Peyer's patch (tissue), 4 donors: ENCODE measurements at regions not wholly inside any gene's neighbourhood (a gene's known extent, or its start where the extent isn't known, plus 50 kb on each side); places are given as distances from the start of the nearest gene placed in this dataset.

Source experiments
- DNase-seq, 3 donors: peaks; one replicate each; pipeline ENCODE4 v3.0.0-alpha.2; 2017 to 2019
- H3K27ac ChIP-seq, 4 donors: fragments of 200-600 bp; sonication (generic); one replicate each; pipeline ENCODE4 v1.5.1; 2016 to 2019
- H3K27me3 ChIP-seq, 2 donors: fragments of 200-600 bp; sonication (generic); one replicate each; pipeline ENCODE4 v1.5.1; 2019
- H3K36me3 ChIP-seq, 3 donors: fragments of 200-600 bp; sonication (generic); one replicate each; pipeline ENCODE4 v1.5.1; 2016 to 2019
- H3K4me1 ChIP-seq, 4 donors: fragments of 200-600 bp; sonication (generic); one replicate each; pipeline ENCODE4 v1.5.1; 2016 to 2019
- H3K4me3 ChIP-seq, 4 donors: fragments of 200-600 bp; sonication (generic); 1 replicate in 3 of 4; 2 replicates in 1 of 4; pipeline ENCODE4 v1.5.1; 2016 to 2019; ENCODE audit warnings: mild to moderate bottlenecking in 1 of 4
- H3K9me3 ChIP-seq, 4 donors: fragments of 200-600 bp; sonication (generic); one replicate each; pipeline ENCODE4 v1.5.1; 2016 to 2019; ENCODE audit warnings: mild to moderate bottlenecking in 1 of 4
- POLR2A ChIP-seq, 2 donors: fragments of 450-650 bp; IDR thresholded peaks; one replicate each; pipeline ENCODE4 v1.5.1; 2017; ENCODE audit warnings: antibody characterized with exemption in 2 of 2, mild to moderate bottlenecking in 2 of 2, moderate library complexity in 2 of 2
- TF ChIP-seq, protein P1 (sequence below), 6 experiments: fragments of 450-650 bp in 4 of 6; fragments of 200-600 bp in 2 of 6; sonication (generic) in 1 of 6; IDR thresholded peaks; one replicate each; pipeline ENCODE4 v1.5.1; 2017 to 2019; ENCODE audit warnings: antibody characterized with exemption in 6 of 6, mild to moderate bottlenecking in 3 of 6, moderate library complexity in 1 of 6

DNA sequence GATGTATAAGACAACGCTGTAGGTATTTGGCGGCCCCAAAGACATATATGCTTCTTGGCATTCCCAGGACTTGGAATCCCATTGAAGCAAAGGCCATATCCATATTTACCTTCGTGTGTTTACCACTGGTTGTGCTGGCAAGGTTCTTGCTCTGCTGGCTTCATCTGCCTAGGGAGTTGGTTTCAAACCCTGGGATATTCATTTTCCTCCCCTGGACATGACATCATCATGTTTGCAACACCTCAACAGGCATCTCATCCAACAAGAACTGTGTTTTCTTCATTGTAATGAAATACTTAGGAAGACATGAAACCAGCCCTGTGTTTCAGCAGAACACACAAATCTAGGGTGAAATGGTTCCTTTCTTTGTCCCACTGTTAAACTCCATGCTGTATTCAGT is 77.9 kb upstream of the PHLPP1 start:
- Histone ChIP-seq H3K4me3 (no peak overlapping the region), H3K9me3 (no peaks in the 10 kb centered on the region), H3K27ac (no peak overlapping the region), H3K27me3 (no peaks in the 10 kb centered on the region), H3K4me1 (no peaks in the 10 kb centered on the region), H3K36me3 (no peaks in the 10 kb centered on the region)
- TF ChIP-seq, protein P1, sequence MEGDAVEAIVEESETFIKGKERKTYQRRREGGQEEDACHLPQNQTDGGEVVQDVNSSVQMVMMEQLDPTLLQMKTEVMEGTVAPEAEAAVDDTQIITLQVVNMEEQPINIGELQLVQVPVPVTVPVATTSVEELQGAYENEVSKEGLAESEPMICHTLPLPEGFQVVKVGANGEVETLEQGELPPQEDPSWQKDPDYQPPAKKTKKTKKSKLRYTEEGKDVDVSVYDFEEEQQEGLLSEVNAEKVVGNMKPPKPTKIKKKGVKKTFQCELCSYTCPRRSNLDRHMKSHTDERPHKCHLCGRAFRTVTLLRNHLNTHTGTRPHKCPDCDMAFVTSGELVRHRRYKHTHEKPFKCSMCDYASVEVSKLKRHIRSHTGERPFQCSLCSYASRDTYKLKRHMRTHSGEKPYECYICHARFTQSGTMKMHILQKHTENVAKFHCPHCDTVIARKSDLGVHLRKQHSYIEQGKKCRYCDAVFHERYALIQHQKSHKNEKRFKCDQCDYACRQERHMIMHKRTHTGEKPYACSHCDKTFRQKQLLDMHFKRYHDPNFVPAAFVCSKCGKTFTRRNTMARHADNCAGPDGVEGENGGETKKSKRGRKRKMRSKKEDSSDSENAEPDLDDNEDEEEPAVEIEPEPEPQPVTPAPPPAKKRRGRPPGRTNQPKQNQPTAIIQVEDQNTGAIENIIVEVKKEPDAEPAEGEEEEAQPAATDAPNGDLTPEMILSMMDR (IDR thresholded peaks at IDR 0.05) = no peak
- TF ChIP-seq POLR2A (IDR thresholded peaks at IDR 0.05) = no peak
- DNase-seq = no peak

DNA sequence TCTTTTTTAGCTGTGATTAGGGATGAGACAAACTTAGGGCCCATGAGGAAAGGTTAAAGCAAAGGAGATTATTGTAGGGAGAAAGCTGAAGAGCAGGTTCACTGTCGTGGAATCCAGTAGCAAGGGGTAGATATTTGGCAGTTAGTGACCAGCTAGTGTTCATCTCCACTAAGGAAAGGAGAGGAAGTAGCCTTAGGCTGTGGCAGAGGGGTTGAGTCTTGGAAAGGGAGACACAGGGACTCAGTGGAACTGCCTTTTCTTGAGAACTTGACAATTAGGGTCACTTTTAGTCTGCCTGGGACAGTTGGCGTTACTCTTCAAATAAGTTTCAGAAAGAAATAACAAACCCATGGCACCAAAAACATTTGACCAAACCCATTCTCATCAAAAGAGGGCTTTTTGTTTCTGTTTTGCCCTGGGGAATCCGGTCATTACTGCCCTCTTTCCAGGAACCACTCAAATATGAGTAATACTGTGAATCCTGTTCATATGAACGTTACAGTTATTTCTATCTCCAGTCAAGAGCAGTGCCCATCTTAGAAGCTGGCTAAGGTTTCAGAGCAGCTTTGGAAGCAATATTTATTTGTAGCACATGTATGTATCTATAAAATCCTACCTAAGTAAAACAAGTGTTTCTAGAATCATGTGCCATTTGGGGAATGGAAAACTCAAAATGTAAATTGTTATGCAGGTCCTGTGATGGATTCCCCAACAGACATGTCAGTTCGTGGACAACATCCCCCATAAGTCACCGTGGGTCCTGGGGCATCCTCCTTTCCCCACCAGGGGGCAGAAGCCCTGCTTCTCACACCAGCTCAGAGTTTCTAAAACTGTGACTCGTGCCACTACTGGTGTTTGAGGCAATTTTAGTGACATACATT is 77.3 kb upstream of the PHLPP1 start:
- Histone ChIP-seq H3K27ac (no peak overlapping the region), H3K36me3 (no peaks in the 10 kb centered on the region), H3K9me3 (no peaks in the 10 kb centered on the region), H3K4me1 (no peaks in the 10 kb centered on the region), H3K27me3 (no peaks in the 10 kb centered on the region), H3K4me3 (no peak overlapping the region)
- TF ChIP-seq, protein P1 (IDR thresholded peaks at IDR 0.05) = peak in 4 of 6 experiments; percentile 46 to 58 (median 52)
- no peak for TF ChIP-seq POLR2A (IDR thresholded peaks at IDR 0.05)
- DNase-seq = peak; percentile 27 to 66 (median 53)

DNA sequence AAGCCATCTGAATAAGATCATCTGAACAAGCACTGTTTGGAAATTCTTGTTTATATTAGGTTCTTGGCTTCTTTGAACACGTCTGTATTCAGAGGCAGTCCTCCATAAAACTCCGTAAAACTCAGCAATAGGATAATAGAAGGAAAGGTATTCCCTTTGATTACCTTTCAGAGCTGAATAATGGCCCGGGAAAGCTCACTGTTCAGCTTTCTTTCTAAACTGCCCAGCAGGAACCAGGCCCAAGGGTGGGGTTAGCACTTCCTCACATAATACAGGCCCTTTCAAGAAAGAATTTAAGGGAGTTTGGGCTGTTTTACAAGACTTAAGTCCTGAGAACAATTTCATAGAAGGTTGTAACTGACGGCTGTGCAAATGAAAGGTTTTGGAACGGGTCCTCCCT is 72.2 kb upstream of the PHLPP1 start:
- DNase-seq = no peak
- Histone ChIP-seq H3K4me3 (no peak overlapping the region), H3K4me1 (no peaks in the 10 kb centered on the region), H3K27me3 (no peaks in the 10 kb centered on the region), H3K9me3 (no peaks in the 10 kb centered on the region), H3K36me3 (no peaks in the 10 kb centered on the region), H3K27ac (no peak overlapping the region)
- TF ChIP-seq POLR2A (IDR thresholded peaks at IDR 0.05) = no peak
- TF ChIP-seq, protein P1 (IDR thresholded peaks at IDR 0.05) = no peak

DNA sequence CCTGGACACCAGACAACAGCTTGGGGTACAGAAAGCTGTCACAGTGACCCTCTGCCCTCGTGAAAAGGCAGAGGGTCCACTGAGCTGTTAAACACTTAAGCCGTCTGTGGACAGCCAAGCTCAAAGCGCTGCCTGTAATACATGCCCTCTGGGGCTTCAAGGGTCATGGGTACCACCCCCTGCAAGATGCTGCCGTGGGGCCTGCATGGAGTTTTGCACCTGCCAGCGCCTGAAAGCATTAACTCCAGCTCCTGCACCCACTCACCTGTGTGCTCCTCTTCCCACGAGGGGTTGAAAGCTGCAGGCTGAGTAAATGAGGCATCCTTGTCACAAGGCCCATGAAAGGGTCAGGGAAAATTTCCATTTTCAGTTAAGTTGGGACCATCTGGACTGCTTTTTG is 70.6 kb upstream of the PHLPP1 start:
- TF ChIP-seq, protein P1 (IDR thresholded peaks at IDR 0.05) = no peak
- no peak for TF ChIP-seq POLR2A (IDR thresholded peaks at IDR 0.05)
- DNase-seq = no peak
- Histone ChIP-seq H3K27me3 (no peaks in the 10 kb centered on the region), H3K36me3 (no peaks in the 10 kb centered on the region), H3K9me3 (no peaks in the 10 kb centered on the region), H3K4me3 (no peak overlapping the region), H3K4me1 (no peaks in the 10 kb centered on the region), H3K27ac (no peak overlapping the region)

DNA sequence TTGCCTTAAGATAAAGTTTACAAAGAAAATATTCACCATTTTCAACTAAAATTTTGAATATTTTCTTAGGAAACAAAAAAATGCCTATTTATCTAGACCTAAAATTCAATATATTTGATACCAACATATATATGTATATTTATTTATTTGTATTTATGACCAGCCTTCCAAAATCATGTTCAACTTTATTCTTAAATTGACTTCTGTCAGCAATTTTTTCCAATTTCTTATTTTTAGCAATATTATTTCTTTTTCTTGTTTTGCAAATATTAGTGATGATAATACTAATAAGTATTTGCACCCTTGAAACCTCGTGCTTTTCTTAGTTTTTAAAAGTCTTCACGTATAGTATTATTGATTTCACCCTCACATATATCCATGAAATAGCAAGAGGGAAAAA is 68.2 kb upstream of the PHLPP1 start:
- Histone ChIP-seq H3K4me3 (no peak overlapping the region), H3K36me3 (no peaks in the 10 kb centered on the region), H3K4me1 (no peaks in the 10 kb centered on the region), H3K27me3 (no peaks in the 10 kb centered on the region), H3K27ac (no peak overlapping the region), H3K9me3 (no peaks in the 10 kb centered on the region)
- DNase-seq = no peak
- TF ChIP-seq, protein P1 (IDR thresholded peaks at IDR 0.05) = no peak
- no peak for TF ChIP-seq POLR2A (IDR thresholded peaks at IDR 0.05)
